Left lung (tissue), 4 donors: ENCODE measurements at regions not wholly inside any gene's neighbourhood (a gene's known extent, or its start where the extent isn't known, plus 50 kb on each side); places are given as distances from the start of the nearest gene placed in this dataset.

Experiments
- ATAC-seq: fragments of 200-7000 bp; cut with Tn5 transposase; one replicate; pipeline ENCODE4 v1.9.1; 2020; ENCODE audit warnings: moderate library complexity
- DNase-seq, 4 donors: peaks; one replicate each; pipeline ENCODE4 v3.0.0-alpha.2; 2013 to 2020
- H3K27ac ChIP-seq, 2 donors: fragments of 200-600 bp; sonication (generic) in 1 of 2; one replicate each; pipeline versions ENCODE4 v1.5.0 to v1.8.0; 2020 to 2021
- H3K27me3 ChIP-seq, 2 donors: fragments of 200-600 bp; sonication (generic) in 1 of 2; one replicate each; pipeline versions ENCODE4 v1.5.0 to v1.8.0; 2020 to 2021
- H3K36me3 ChIP-seq, 2 donors: fragments of 200-600 bp; sonication (generic) in 1 of 2; one replicate each; pipeline versions ENCODE4 v1.5.0 to v1.8.0; 2020 to 2021
- H3K4me1 ChIP-seq, 2 donors: fragments of 200-600 bp; one replicate each; pipeline ENCODE4 v1.8.0; 2021
- H3K4me3 ChIP-seq, 2 donors: fragments of 200-600 bp; sonication (generic) in 1 of 2; one replicate each; pipeline versions ENCODE4 v1.5.0 to v1.8.0; 2020 to 2021; ENCODE audit warnings: mild to moderate bottlenecking in 1 of 2
- H3K9me3 ChIP-seq, 2 donors: fragments of 200-600 bp; sonication (generic) in 1 of 2; one replicate each; pipeline versions ENCODE4 v1.5.0 to v1.8.0; 2020 to 2021
- intact Hi-C, 2 donors: fragments of 100-400 bp; cut with DNase I; formaldehyde crosslinking; loops; one replicate each; pipeline versions ENCODE4 v1.11.2 to v1.14.2; 2022
- TF ChIP-seq, protein P1 (sequence below), 2 donors: fragments of 200-600 bp; sonication (generic) in 1 of 2; IDR thresholded peaks; one replicate each; pipeline versions ENCODE4 v1.5.0 to v1.8.0; 2021; ENCODE audit warnings: antibody characterized with exemption in 2 of 2
- donor health status: DM: no; HTN: yes; CAD: no.
- donor health status: DM: no; HTN: no; CAD: no.

GRCh38 chr1:104830534-104830933 is 1080.8 kb downstream of the AMY1C start:
- TF ChIP-seq, protein P1, sequence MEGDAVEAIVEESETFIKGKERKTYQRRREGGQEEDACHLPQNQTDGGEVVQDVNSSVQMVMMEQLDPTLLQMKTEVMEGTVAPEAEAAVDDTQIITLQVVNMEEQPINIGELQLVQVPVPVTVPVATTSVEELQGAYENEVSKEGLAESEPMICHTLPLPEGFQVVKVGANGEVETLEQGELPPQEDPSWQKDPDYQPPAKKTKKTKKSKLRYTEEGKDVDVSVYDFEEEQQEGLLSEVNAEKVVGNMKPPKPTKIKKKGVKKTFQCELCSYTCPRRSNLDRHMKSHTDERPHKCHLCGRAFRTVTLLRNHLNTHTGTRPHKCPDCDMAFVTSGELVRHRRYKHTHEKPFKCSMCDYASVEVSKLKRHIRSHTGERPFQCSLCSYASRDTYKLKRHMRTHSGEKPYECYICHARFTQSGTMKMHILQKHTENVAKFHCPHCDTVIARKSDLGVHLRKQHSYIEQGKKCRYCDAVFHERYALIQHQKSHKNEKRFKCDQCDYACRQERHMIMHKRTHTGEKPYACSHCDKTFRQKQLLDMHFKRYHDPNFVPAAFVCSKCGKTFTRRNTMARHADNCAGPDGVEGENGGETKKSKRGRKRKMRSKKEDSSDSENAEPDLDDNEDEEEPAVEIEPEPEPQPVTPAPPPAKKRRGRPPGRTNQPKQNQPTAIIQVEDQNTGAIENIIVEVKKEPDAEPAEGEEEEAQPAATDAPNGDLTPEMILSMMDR (IDR thresholded peaks at IDR 0.05): no peak
- DNase-seq (no peak), ATAC-seq (no peak)
- H3K4me3 ChIP-seq: no peak overlapping the region
- peaks cover 0 to 13% of the 10 kb centered on the region in 2 donors for H3K9me3 ChIP-seq
- no peak overlapping the region for H3K27ac ChIP-seq
- H3K36me3 ChIP-seq: no peaks in the 10 kb centered on the region
- H3K27me3 ChIP-seq: no peaks in the 10 kb centered on the region
- H3K4me1 ChIP-seq: no peaks in the 10 kb centered on the region
- intact Hi-C loops: no loop called here

GRCh38 chr1:104852151-104852550 is 1102.5 kb downstream of the AMY1C start:
- Histone ChIP-seq H3K27ac (no peak overlapping the region), H3K9me3 (peaks cover 0 to 10% of the 10 kb centered on the region in 2 donors), H3K27me3 (no peaks in the 10 kb centered on the region), H3K4me3 (no peak overlapping the region), H3K36me3 (no peaks in the 10 kb centered on the region), H3K4me1 (no peaks in the 10 kb centered on the region)
- DNase-seq: no peak
- ATAC-seq: no peak
- TF ChIP-seq, protein P1 (IDR thresholded peaks at IDR 0.05): no peak
- intact Hi-C loops: no loop called here

DNA sequence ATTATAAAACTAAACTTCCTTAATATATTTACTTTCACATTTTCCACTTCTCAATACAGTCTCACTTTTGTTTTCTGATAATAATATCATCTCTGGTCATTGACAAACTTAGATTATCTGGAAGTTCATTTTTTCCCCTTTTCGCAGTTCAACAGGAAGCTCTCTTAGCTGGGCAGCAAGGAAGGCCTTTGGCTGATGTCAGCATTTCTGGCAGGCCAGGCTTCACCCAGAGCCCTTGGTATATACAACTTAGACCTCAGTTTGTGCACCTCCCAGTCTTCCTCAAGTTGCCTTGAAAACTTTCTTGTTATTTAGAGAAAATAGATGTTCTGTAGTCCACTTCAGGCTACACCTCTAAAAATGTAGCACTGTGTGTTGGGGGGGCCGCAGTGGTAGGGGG is 1103.6 kb downstream of the AMY1C start:
- H3K4me1 ChIP-seq: no peaks in the 10 kb centered on the region
- no peak for DNase-seq
- TF ChIP-seq, protein P1 (IDR thresholded peaks at IDR 0.05): no peak

GRCh38 chr1:104854529-104854928 is 1104.8 kb downstream of the AMY1C start:
- TF ChIP-seq, protein P1 (IDR thresholded peaks at IDR 0.05): no peak
- H3K9me3 ChIP-seq: peaks cover 0 to 10% of the 10 kb centered on the region in 2 donors
- DNase-seq (no peak), ATAC-seq (no peak)
- H3K36me3 ChIP-seq: no peaks in the 10 kb centered on the region
- H3K4me3 ChIP-seq: no peak overlapping the region
- intact Hi-C loops: no loop called here
- H3K4me1 ChIP-seq: no peaks in the 10 kb centered on the region
- no peak overlapping the region for H3K27ac ChIP-seq
- H3K27me3 ChIP-seq: no peaks in the 10 kb centered on the region

More for the DNA sequence above, 1103.6 kb downstream of the AMY1C start:
- no peak for ATAC-seq
- Histone ChIP-seq H3K9me3 (peaks cover 0 to 10% of the 10 kb centered on the region in 2 donors), H3K4me3 (no peak overlapping the region), H3K36me3 (no peaks in the 10 kb centered on the region), H3K27me3 (no peaks in the 10 kb centered on the region), H3K27ac (no peak overlapping the region)
- intact Hi-C loops: no loop called here

DNA sequence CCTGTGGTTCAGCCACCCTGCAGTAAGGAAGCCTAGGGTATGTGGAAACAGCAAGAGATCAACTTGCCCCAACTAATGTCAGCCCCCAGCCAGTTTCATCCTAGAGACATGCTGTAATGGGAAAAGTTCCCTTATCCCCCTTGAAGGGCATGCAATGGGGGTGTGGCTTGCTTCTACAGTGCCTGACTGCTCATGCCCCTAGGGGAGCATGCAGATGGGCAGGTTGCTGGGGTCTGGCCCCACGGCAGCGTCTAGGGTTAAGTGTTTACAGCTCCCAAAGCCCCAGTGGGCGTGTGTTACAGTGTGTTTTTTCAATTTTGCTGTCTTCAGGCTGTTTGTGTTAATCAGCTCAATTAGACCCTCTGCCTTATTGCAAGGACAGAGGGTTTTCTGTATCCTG is 1105.9 kb downstream of the AMY1C start:
- TF ChIP-seq, protein P1 (IDR thresholded peaks at IDR 0.05): no peak
- ATAC-seq: no peak
- intact Hi-C loops: no loop called here
- Histone ChIP-seq H3K9me3 (peaks cover 0 to 7% of the 10 kb centered on the region in 2 donors), H3K4me3 (no peak overlapping the region), H3K36me3 (no peaks in the 10 kb centered on the region), H3K27ac (no peak overlapping the region), H3K4me1 (no peaks in the 10 kb centered on the region), H3K27me3 (no peaks in the 10 kb centered on the region)
- DNase-seq: no peak
